Smooth muscle cell (in vitro differentiated cells): ENCODE measurements at regions not wholly inside any gene's neighbourhood (a gene's known extent, or its start where the extent isn't known, plus 50 kb on each side); places are given as distances from the start of the nearest gene placed in this dataset.
"Not testable (repeated sequence)": the region's sequence is repeated elsewhere in the genome, so short reads cannot be mapped to it uniquely, and the experiment has no call there.

Experiments used
- DNase-seq: peaks from one replicate; lab custom pipeline; 2025; ENCODE audit not compliant: unreplicated experiment; lab: John Stamatoyannopoulos, UW
- H2AFZ ChIP-seq: fragments of 200-600 bp; sonication (generic); 2 replicates; pipeline ENCODE4 v1.6.0; 2016; ENCODE audit warnings: antibody characterized with exemption, low read depth, mild to moderate bottlenecking
- H3F3A ChIP-seq: fragments of 200-600 bp; sonication (generic); 2 replicates; pipeline ENCODE4 v1.6.0; 2017; ENCODE audit warnings: antibody characterized with exemption, low read depth
- H3K27ac ChIP-seq: fragments of 200-600 bp; sonication (generic); 2 replicates; pipeline ENCODE4 v1.5.1; 2016; ENCODE audit warnings: low read depth, mild to moderate bottlenecking
- H3K27me3 ChIP-seq: fragments of 200-600 bp; sonication (generic); 2 replicates; pipeline ENCODE4 v1.6.1; 2016; ENCODE audit warnings: low read depth, mild to moderate bottlenecking
- H3K36me3 ChIP-seq: fragments of 200-600 bp; sonication (generic); 2 replicates; pipeline ENCODE4 v1.5.1; 2016; ENCODE audit warnings: low read depth
- H3K4me1 ChIP-seq: fragments of 200-600 bp; sonication (generic); 2 replicates; pipeline ENCODE4 v1.5.1; 2016; ENCODE audit warnings: low read depth
- H3K4me2 ChIP-seq: fragments of 200-600 bp; sonication (generic); 2 replicates; pipeline ENCODE4 v1.6.0; 2016; ENCODE audit warnings: mild to moderate bottlenecking
- H3K4me3 ChIP-seq: fragments of 200-600 bp; sonication (generic); 2 replicates; pipeline ENCODE4 v1.5.1; 2016; ENCODE audit warnings: mild to moderate bottlenecking
- H3K79me2 ChIP-seq: fragments of 200-600 bp; sonication (generic); 2 replicates; pipeline ENCODE4 v1.6.0; 2016; ENCODE audit warnings: low read depth, mild to moderate bottlenecking
- H3K9ac ChIP-seq: fragments of 200-600 bp; sonication (generic); 2 replicates; pipeline ENCODE4 v1.6.0; 2016; ENCODE audit warnings: low read depth
- H3K9me3 ChIP-seq: fragments of 200-600 bp; sonication (generic); replicated peaks from 2 replicates; pipeline ENCODE4 v1.5.1; 2016; ENCODE audit warnings: low read depth
- H4K20me1 ChIP-seq: fragments of 200-600 bp; sonication (generic); 2 replicates; pipeline ENCODE4 v1.6.0; 2016; ENCODE audit warnings: low read depth
- WGBS: methylation state at CpG from one replicate; pipeline ENCODE4 v1.1.7; 2016; ENCODE audit warnings: low lambda C conversion rate; 5-methylcytosine and 5-hydroxymethylcytosine counted together
- TF ChIP-seq, protein P1 (sequence below): fragments of 200-600 bp; sonication (generic); IDR thresholded peaks from 2 replicates; pipeline ENCODE4 v1.5.1; 2017; ENCODE audit warnings: borderline replicate concordance, mild to moderate bottlenecking, antibody characterized with exemption; ENCODE audit not compliant: insufficient read depth, poor library complexity, severe bottlenecking

DNA sequence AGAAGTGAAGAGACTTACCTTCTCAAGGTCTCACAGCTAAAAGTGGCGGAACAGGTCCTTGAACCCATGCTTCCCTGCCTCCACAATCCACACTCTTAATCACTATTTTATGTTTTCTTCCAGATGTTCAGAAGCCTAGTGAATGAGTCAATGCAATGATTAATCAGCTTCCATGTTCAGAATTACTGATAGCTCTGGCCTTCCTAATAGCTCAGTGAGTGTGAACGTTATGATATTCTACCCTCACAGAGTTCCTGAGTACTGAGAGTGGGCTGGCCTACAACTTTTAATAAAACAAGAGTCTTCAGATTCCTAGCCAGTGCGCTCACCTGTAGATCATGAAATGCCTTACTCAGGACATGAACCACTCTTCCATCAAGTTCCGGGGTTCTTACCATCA, 443.0 kb upstream of the ADAMTS9 start:
- no peaks in the 10 kb centered on the region for H3F3A ChIP-seq
- DNase-seq = no peak
- no peak overlapping the region for H3K27ac ChIP-seq
- no peaks in the 10 kb centered on the region for H3K9me3 ChIP-seq
- no peaks in the 10 kb centered on the region for H3K36me3 ChIP-seq
- H3K27me3 ChIP-seq = no peaks in the 10 kb centered on the region
- H3K4me3 ChIP-seq = no peak overlapping the region
- H2AFZ ChIP-seq = no peak overlapping the region
- no peak overlapping the region for H3K9ac ChIP-seq
- no peaks in the 10 kb centered on the region for H3K4me1 ChIP-seq
- TF ChIP-seq, protein P1, sequence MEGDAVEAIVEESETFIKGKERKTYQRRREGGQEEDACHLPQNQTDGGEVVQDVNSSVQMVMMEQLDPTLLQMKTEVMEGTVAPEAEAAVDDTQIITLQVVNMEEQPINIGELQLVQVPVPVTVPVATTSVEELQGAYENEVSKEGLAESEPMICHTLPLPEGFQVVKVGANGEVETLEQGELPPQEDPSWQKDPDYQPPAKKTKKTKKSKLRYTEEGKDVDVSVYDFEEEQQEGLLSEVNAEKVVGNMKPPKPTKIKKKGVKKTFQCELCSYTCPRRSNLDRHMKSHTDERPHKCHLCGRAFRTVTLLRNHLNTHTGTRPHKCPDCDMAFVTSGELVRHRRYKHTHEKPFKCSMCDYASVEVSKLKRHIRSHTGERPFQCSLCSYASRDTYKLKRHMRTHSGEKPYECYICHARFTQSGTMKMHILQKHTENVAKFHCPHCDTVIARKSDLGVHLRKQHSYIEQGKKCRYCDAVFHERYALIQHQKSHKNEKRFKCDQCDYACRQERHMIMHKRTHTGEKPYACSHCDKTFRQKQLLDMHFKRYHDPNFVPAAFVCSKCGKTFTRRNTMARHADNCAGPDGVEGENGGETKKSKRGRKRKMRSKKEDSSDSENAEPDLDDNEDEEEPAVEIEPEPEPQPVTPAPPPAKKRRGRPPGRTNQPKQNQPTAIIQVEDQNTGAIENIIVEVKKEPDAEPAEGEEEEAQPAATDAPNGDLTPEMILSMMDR = no peak
- H4K20me1 ChIP-seq = no peaks in the 10 kb centered on the region
- 79% methylated on average over 4 of the region's 4 CpGs for WGBS
- no peak overlapping the region for H3K4me2 ChIP-seq
- no peaks in the 10 kb centered on the region for H3K79me2 ChIP-seq

DNA sequence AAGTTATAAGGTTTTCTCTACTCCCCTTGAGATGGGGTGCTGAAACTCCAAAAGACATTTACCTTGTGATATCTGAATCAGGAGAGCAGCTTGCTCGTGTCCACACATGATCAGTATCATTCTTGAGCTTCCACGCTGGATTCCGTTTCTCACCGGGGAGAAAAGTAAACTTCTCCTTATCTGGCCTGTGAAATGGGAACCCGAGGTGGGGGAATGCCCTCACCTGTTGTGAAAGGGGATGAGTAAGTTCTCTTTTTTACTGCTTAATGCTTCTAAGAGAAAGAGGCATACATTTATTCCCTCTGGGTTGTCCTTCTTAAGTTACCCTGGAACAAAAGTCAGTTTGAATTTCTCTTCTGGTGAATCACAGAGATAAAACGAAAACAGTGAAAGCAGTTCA, 440.5 kb upstream of the ADAMTS9 start:
- Histone ChIP-seq H3K36me3 (no peaks in the 10 kb centered on the region), H3K4me1 (no peaks in the 10 kb centered on the region), H3K4me3 (no peak overlapping the region), H3K27ac (no peak overlapping the region), H3K79me2 (no peaks in the 10 kb centered on the region), H3K27me3 (no peaks in the 10 kb centered on the region), H2AFZ (no peak overlapping the region), H3K9ac (no peak overlapping the region), H4K20me1 (no peaks in the 10 kb centered on the region), H3K9me3 (no peaks in the 10 kb centered on the region), H3F3A (no peaks in the 10 kb centered on the region), H3K4me2 (no peak overlapping the region)
- 83% methylated on average over 6 of the region's 6 CpGs for WGBS
- TF ChIP-seq, protein P1 = no peak
- no peak for DNase-seq

DNA sequence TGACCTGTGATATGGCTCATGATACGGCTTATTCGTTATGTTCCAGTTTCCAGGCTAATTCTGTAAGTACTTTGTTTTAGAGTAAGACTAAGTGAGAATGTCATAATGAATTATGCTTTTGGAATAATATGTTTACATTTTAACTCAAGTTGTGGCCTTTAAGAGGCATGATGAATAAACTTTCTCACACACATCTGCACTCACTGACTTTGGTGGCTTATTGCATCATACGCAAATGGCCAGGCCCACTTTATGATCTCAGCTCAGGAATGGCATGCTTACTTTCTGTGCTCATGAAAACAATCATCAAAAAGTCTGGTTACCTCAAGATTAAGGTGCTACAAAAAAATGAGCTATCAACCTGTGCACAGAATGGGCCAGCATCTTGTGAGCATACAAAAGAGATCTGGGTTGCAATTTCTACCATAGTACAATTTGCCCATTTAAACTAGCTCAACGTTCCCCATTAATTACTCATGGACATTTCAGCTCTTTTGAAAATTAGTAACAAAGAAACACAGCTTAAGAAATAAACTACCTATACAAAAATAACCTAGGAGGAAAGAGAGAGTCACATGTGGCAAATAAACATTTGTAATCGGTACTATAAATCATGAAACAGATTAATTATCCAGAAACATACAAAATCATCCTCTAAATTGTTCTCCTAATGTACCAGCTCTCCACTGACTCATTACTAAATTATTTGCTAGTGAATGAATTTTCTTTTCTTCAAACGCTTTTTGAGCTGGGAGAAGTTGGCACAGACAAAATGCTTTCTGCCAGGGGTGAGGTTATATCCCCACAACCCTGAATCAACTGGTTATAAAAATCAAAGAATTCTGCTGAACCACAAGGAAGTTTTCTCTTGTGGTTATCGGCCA, 439.0 kb upstream of the ADAMTS9 start:
- Histone ChIP-seq H3K27ac (peak overlapping the region; percentile 52), H3K79me2 (no peaks in the 10 kb centered on the region), H3K9me3 (no peaks in the 10 kb centered on the region), H3K36me3 (no peaks in the 10 kb centered on the region), H3K4me3 (no peak overlapping the region), H3K9ac (no peak overlapping the region), H3K27me3 (no peaks in the 10 kb centered on the region), H3K4me2 (peak overlapping the region; percentile 22), H3F3A (no peaks in the 10 kb centered on the region), H2AFZ (no peak overlapping the region), H4K20me1 (no peaks in the 10 kb centered on the region), H3K4me1 (no peaks in the 10 kb centered on the region)
- DNase-seq = no peak
- TF ChIP-seq, protein P1 = no peak
- 68% methylated on average over 7 of the region's 7 CpGs for WGBS

DNA sequence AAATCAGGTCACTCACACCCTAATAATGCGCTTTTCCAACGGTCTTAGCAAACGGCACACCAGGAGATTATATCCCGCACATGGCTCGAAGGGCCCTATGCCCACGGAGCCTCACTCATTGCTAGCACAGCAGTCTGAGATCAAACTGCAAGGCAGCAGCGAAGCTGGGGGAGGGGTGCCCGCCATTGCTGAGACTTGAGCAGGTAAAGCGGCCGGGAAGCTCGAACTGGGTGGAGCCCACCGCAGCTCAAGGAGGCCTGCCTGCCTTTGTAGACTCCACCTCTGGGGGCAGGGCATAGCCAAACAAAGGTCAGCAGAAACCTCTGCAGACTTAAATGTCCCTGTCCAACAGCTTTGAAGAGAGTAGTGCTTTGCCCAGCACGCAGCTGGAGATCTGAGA, 432.4 kb upstream of the ADAMTS9 start:
- WGBS = 98% methylated on average over 13 of the region's 13 CpGs
- DNase-seq, H3K4me1 ChIP-seq, H3F3A ChIP-seq, H3K27ac ChIP-seq, H3K9ac ChIP-seq, H3K9me3 ChIP-seq, H3K79me2 ChIP-seq, H3K4me3 ChIP-seq, H3K36me3 ChIP-seq, H4K20me1 ChIP-seq, H3K27me3 ChIP-seq, H3K4me2 ChIP-seq, H2AFZ ChIP-seq: not testable (repeated sequence)
